GM12878 (cell line): ENCODE measurements at regions not wholly inside any gene's neighbourhood (a gene's known extent, or its start where the extent isn't known, plus 50 kb on each side); places are given as distances from the start of the nearest gene placed in this dataset.

ENCODE experiments used
- ATAC-seq: fragments of 200-7000 bp; cut with Tn5 transposase; 3 replicates; pipeline ENCODE4 v1.9.1; 2020; ENCODE audit warnings: mild to moderate bottlenecking, moderate library complexity
- BruUV-seq: library from RNA; stranded (reverse); fragments of 400-500 nt; replicated peaks from 2 replicates; lab custom pipeline; 2021; lab: Mats Ljungman, UMichigan
- CTCF ChIA-PET: fragments of 300-600 bp; sonication (Branson Sonifier 250); formaldehyde crosslinking; extraction: SDS; loops from one replicate; lab custom pipeline; 2021; ENCODE audit warnings: inconsistent platforms; lab: Yijun Ruan, JAX
- POLR2A ChIA-PET: fragments of 350-600 bp; formaldehyde crosslinking; extraction: SDS; loops from one replicate; lab custom pipeline; 2021; ENCODE audit warnings: inconsistent platforms; lab: Charles Lee
- RAD21 ChIA-PET: fragments of 300-600 bp; sonication (Branson Sonifier 250); formaldehyde crosslinking; loops from one replicate; lab custom pipeline; 2023; ENCODE audit warnings: antibody characterized with exemption; ENCODE audit not compliant: unreplicated experiment; lab: Charles Lee
- SMC1A ChIA-PET: fragments of 300-600 bp; sonication (Branson Sonifier 250); formaldehyde crosslinking; loops from one replicate; lab custom pipeline; 2023; ENCODE audit not compliant: unreplicated experiment, uncharacterized antibody; lab: Charles Lee
- DNase-seq: peaks from one replicate; pipeline ENCODE4 v3.0.0-alpha.2; 2011; ENCODE audit warnings: low read depth, low spot score
- FAIRE-seq: peaks from 3 replicates; lab custom pipeline; 2011; peaks lifted over from hg19 to GRCh38; lab: Jason Lieb, UNC
- H2AFZ ChIP-seq: 2 replicates; pipeline ENCODE4 v1.6.0; 2011; ENCODE audit warnings: low read depth, low read length, control low read depth; ENCODE audit not compliant: control insufficient read depth
- H3K27ac ChIP-seq: 2 replicates; pipeline ENCODE4 v1.5.1; 2011; ENCODE audit warnings: control low read depth; ENCODE audit not compliant: control insufficient read depth, insufficient read depth
- H3K27me3 ChIP-seq, 2 experiments: replicated peaks in 1 of 2; 2 replicates each; pipeline versions ENCODE4 v1.6.0 to v1.6.1; 2011; ENCODE audit warnings: low read length in 1 of 2; ENCODE audit not compliant: control insufficient read depth in 2 of 2, insufficient read depth in 2 of 2
- H3K36me3 ChIP-seq, 2 experiments: 2 replicates each; pipeline ENCODE4 v1.5.1; 2011; ENCODE audit warnings: low read length in 1 of 2; ENCODE audit not compliant: control insufficient read depth in 2 of 2, insufficient read depth in 2 of 2
- H3K4me1 ChIP-seq: 2 replicates; pipeline ENCODE4 v1.6.1; 2011; ENCODE audit warnings: mild to moderate bottlenecking, low read length, moderate library complexity, mixed read lengths; ENCODE audit not compliant: control insufficient read depth, insufficient read depth
- H3K4me2 ChIP-seq: 2 replicates; pipeline ENCODE4 v1.6.0; 2011; ENCODE audit warnings: control low read depth; ENCODE audit not compliant: control insufficient read depth, insufficient read depth
- H3K4me3 ChIP-seq: fragments of 200-600 bp; sonication (generic); 2 replicates; pipeline ENCODE4 v1.5.1; 2016
- H3K79me2 ChIP-seq: 2 replicates; pipeline ENCODE4 v1.6.0; 2011; ENCODE audit warnings: low read length; ENCODE audit not compliant: control insufficient read depth, insufficient read depth
- H3K9ac ChIP-seq: 2 replicates; pipeline ENCODE4 v1.8.0; 2011; ENCODE audit warnings: low read length, control low read depth, mixed read lengths; ENCODE audit not compliant: control insufficient read depth, insufficient read depth
- H3K9me3 ChIP-seq: replicated peaks from 3 replicates; pipeline ENCODE4 v1.5.1; 2011; ENCODE audit warnings: mild to moderate bottlenecking, low read length; ENCODE audit not compliant: control insufficient read depth, insufficient read depth
- H4K20me1 ChIP-seq: 2 replicates; pipeline ENCODE4 v1.6.0; 2011; ENCODE audit not compliant: control insufficient read depth, insufficient read depth
- ASH2L ChIP-seq: fragments of 300-600, 200-600 bp; sonication (generic); IDR thresholded peaks from 2 replicates; pipeline ENCODE4 v1.6.1; 2017; ENCODE audit warnings: low read depth, mild to moderate bottlenecking, borderline replicate concordance
- CBX5 ChIP-seq: sonication (generic); IDR thresholded peaks from 2 replicates; pipeline ENCODE4 v1.6.1; 2016; ENCODE audit warnings: low read depth, moderate library complexity, mild to moderate bottlenecking, inconsistent platforms
- CREB1 ChIP-seq: IDR thresholded peaks from 2 replicates; pipeline ENCODE4 v1.6.1; 2012; ENCODE audit warnings: low read depth, mild to moderate bottlenecking, inconsistent platforms
- IKZF2 ChIP-seq, 2 experiments: fragments of 450-650 bp; IDR thresholded peaks; 2 replicates each; pipeline ENCODE4 v1.6.1; 2017; ENCODE audit warnings: mild to moderate bottlenecking in 2 of 2, moderate library complexity in 2 of 2
- IRF4 ChIP-seq: IDR thresholded peaks from 2 replicates; pipeline ENCODE4 v1.6.1; 2011; ENCODE audit warnings: low read depth, low read length
- KDM1A ChIP-seq: fragments of 200-600 bp; sonication (generic); IDR thresholded peaks from 2 replicates; pipeline ENCODE4 v1.6.1; 2016; ENCODE audit warnings: borderline replicate concordance
- NBN ChIP-seq: fragments of 450-650 bp; IDR thresholded peaks from 2 replicates; pipeline ENCODE4 v1.6.1; 2016
- RFX5 ChIP-seq: IDR thresholded peaks from 2 replicates; pipeline ENCODE4 v1.6.1; 2011; ENCODE audit warnings: low read depth, low read length, improper control_type of control experiment
- SUPT20H ChIP-seq: IDR thresholded peaks from 2 replicates; pipeline ENCODE4 v1.6.1; 2011; ENCODE audit warnings: low read depth, mild to moderate bottlenecking, low read length, moderate library complexity, borderline replicate concordance; ENCODE audit not compliant: control insufficient read depth
- WGBS: methylation state at CpG from one replicate; pipeline ENCODE4 v1.1.6; 2016; ENCODE audit warnings: low lambda C conversion rate; ENCODE audit not compliant: insufficient replicate concordance, insufficient coverage; ENCODE audit errors: missing lambda C conversion rate; 5-methylcytosine and 5-hydroxymethylcytosine counted together
- in situ Hi-C: fragments of 300-500 bp; cut with MboI; formaldehyde crosslinking; loops from 9 replicates; pipeline ENCODE4 v1.14.3; 2018; ENCODE audit warnings: mixed read lengths
- intact Hi-C: fragments of 100-400 bp; cut with micrococcal nuclease; formaldehyde crosslinking; loops from one replicate; pipeline ENCODE4 v1.14.2; 2022; ENCODE audit not compliant: unreplicated experiment
- TF ChIP-seq, protein P1 (sequence below): IDR thresholded peaks from 2 replicates; pipeline ENCODE4 v1.6.1; 2012; ENCODE audit warnings: low read depth, low read length, improper control_type of control experiment
- TF ChIP-seq, protein P2 (sequence below): IDR thresholded peaks from 2 replicates; pipeline ENCODE4 v1.6.1; 2011; ENCODE audit warnings: low read depth, low read length, improper control_type of control experiment, borderline replicate concordance
- TF ChIP-seq, protein P3 (sequence below): fragments of 450-650 bp; IDR thresholded peaks from 2 replicates; pipeline ENCODE4 v1.6.1; 2017; ENCODE audit warnings: mild to moderate bottlenecking, moderate library complexity
- TF ChIP-seq, protein P4 (sequence below): fragments of 450-650 bp; IDR thresholded peaks from 2 replicates; pipeline ENCODE4 v1.6.1; 2018; ENCODE audit warnings: borderline replicate concordance, mild to moderate bottlenecking; ENCODE audit not compliant: partially characterized antibody

DNA sequence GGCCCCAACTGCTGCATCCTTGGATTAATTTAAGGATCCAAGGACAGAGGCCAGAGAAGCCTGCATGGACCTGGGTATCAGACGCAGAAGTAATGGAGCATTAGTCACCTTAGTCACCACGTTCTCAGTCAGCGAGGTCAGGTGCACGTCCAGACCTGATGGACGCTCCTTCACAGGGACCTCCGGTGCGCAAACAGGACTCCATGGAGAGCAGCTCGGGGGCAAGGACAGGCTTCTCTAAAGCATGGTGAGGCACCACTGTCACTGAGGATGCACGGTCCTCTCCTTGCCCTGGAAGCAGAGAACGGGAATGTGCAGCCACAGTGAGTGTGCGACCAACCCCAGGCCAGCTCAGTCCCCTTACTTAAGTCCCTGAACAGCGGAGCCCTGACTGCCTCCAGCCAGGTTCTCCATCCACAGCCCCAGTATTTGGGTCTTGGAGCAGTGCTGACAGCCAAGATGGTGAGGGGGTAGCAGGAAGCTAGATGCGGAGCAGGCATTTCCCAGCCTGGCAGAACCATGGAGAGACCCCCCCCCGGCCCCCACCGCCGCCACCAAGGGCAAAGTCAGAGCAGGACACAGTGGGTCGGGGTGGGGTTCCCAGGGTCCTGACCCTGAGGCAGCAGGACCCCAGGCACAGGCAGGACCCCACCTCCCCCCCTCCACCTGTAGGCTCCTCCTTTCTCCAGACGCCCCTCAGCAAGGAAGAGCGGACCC lies 253.4 kb upstream of the SFSWAP start (continued):
- TF ChIP-seq CBX5 = no peak
- no peak for TF ChIP-seq CREB1
- no peak for TF ChIP-seq IKZF2 (IDR thresholded peaks at IDR 0.05)
- no peak for TF ChIP-seq KDM1A
- TF ChIP-seq NBN = no peak
- TF ChIP-seq, protein P1, sequence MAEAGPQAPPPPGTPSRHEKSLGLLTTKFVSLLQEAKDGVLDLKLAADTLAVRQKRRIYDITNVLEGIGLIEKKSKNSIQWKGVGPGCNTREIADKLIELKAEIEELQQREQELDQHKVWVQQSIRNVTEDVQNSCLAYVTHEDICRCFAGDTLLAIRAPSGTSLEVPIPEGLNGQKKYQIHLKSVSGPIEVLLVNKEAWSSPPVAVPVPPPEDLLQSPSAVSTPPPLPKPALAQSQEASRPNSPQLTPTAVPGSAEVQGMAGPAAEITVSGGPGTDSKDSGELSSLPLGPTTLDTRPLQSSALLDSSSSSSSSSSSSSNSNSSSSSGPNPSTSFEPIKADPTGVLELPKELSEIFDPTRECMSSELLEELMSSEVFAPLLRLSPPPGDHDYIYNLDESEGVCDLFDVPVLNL = no peak
- no peak for TF ChIP-seq IRF4
- TF ChIP-seq, all 136 proteins: peak for 0

DNA sequence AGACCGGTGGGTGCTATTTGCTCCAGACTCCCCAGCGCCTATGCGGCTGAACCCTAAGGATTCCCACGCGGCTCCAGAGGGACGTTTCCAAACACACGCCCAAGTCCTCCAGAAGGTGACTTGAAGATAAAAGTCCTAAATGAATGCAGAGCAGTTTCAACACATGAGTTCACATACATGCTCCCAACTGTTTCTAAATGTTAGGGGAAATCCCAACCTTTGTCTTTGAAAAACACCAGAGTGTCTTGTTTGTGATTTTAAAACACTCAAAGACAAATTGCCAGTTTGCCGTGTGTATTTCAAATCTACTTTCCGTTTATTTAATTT lies 252.9 kb upstream of the SFSWAP start:
- in situ Hi-C loops (no loop called here), intact Hi-C loops (loop anchor here (10.0 kb wide), 1 partner anchor 313 kb away; no protein-coding TSS in a partner anchor)
- peaks cover 0 to 2% of the 10 kb centered on the region in 2 experiments; a peak in 2 of 4 replicates for H3K27me3 ChIP-seq
- ChIA-PET RAD21 (no interaction called here), SMC1A (no interaction called here), CTCF (no interaction called here), POLR2A (no interaction called here)
- WGBS = 64% methylated on average over 9 of the region's 9 CpGs
- no peaks in the 10 kb centered on the region for H4K20me1 ChIP-seq
- FAIRE-seq = no peak
- no peaks in the 10 kb centered on the region for H3K36me3 ChIP-seq
- no peaks in the 10 kb centered on the region for H3K9me3 ChIP-seq
- ATAC-seq = no peak
- H3K4me1 ChIP-seq = no peaks in the 10 kb centered on the region
- no peak overlapping the region for H3K9ac ChIP-seq
- no peak overlapping the region for H3K4me2 ChIP-seq
- no peak overlapping the region for H3K27ac ChIP-seq
- H3K79me2 ChIP-seq = no peaks in the 10 kb centered on the region
- no TSS peak for BruUV-seq
- no peak overlapping the region for H3K4me3 ChIP-seq
- DNase-seq = no peak
- no peak overlapping the region for H2AFZ ChIP-seq
- TF ChIP-seq, protein P2, sequence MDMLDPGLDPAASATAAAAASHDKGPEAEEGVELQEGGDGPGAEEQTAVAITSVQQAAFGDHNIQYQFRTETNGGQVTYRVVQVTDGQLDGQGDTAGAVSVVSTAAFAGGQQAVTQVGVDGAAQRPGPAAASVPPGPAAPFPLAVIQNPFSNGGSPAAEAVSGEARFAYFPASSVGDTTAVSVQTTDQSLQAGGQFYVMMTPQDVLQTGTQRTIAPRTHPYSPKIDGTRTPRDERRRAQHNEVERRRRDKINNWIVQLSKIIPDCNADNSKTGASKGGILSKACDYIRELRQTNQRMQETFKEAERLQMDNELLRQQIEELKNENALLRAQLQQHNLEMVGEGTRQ = no peak
- TF ChIP-seq ASH2L (no peak), SUPT20H (no peak), RFX5 (no peak)
- TF ChIP-seq, protein P3, sequence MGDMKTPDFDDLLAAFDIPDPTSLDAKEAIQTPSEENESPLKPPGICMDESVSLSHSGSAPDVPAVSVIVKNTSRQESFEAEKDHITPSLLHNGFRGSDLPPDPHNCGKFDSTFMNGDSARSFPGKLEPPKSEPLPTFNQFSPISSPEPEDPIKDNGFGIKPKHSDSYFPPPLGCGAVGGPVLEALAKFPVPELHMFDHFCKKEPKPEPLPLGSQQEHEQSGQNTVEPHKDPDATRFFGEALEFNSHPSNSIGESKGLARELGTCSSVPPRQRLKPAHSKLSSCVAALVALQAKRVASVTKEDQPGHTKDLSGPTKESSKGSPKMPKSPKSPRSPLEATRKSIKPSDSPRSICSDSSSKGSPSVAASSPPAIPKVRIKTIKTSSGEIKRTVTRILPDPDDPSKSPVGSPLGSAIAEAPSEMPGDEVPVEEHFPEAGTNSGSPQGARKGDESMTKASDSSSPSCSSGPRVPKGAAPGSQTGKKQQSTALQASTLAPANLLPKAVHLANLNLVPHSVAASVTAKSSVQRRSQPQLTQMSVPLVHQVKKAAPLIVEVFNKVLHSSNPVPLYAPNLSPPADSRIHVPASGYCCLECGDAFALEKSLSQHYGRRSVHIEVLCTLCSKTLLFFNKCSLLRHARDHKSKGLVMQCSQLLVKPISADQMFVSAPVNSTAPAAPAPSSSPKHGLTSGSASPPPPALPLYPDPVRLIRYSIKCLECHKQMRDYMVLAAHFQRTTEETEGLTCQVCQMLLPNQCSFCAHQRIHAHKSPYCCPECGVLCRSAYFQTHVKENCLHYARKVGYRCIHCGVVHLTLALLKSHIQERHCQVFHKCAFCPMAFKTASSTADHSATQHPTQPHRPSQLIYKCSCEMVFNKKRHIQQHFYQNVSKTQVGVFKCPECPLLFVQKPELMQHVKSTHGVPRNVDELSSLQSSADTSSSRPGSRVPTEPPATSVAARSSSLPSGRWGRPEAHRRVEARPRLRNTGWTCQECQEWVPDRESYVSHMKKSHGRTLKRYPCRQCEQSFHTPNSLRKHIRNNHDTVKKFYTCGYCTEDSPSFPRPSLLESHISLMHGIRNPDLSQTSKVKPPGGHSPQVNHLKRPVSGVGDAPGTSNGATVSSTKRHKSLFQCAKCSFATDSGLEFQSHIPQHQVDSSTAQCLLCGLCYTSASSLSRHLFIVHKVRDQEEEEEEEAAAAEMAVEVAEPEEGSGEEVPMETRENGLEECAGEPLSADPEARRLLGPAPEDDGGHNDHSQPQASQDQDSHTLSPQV = no peak
- TF ChIP-seq, protein P4, sequence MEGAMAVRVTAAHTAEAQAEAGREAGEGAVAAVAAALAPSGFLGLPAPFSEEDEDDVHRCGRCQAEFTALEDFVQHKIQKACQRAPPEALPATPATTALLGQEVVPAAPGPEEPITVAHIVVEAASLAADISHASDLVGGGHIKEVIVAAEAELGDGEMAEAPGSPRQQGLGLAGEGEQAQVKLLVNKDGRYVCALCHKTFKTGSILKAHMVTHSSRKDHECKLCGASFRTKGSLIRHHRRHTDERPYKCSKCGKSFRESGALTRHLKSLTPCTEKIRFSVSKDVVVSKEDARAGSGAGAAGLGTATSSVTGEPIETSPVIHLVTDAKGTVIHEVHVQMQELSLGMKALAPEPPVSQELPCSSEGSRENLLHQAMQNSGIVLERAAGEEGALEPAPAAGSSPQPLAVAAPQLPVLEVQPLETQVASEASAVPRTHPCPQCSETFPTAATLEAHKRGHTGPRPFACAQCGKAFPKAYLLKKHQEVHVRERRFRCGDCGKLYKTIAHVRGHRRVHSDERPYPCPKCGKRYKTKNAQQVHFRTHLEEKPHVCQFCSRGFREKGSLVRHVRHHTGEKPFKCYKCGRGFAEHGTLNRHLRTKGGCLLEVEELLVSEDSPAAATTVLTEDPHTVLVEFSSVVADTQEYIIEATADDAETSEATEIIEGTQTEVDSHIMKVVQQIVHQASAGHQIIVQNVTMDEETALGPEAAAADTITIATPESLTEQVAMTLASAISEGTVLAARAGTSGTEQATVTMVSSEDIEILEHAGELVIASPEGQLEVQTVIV = no peak
